ENCODE measurements at regions not wholly inside any gene's neighbourhood (a gene's known extent, or its start where the extent isn't known, plus 50 kb on each side); places are given as distances from the start of the nearest gene placed in this dataset.

- TF ChIP-seq POLR2A (IDR thresholded peaks at IDR 0.05) (no peak), CTCF (IDR thresholded peaks at IDR 0.05) (no peak)
- Histone ChIP-seq H3K9me3 (no peaks in the 10 kb centered on the region), H3K4me3 (no peak overlapping the region), H3K36me3 (no peaks in the 10 kb centered on the region), H3K27me3 (peaks cover 0 to 3% of the 10 kb centered on the region in 2 donors), H3K4me1 (no peaks in the 10 kb centered on the region), H3K27ac (no peak overlapping the region)
- no peak for DNase-seq
- intact Hi-C loops (cut with DNase I), result no loop called here
- WGBS (ENCODE audit: insufficient coverage, low coverage, low lambda C conversion rate, missing lambda C conversion rate), result 44% methylated on average over 6 of the region's 6 CpGs
- no peak for ATAC-seq
Observed at GRCh38 chr20:17172836-17173516, 53.9 kb upstream of the PCSK2 start.

Small RNAs in the stretch of these regions (small RNA-seq; reads per million reads assigned to genes)
- 0 reads per million in 2 experiments for gene RF00012
